Aorta (tissue), 5 donors: ENCODE measurements at regions not wholly inside any gene's neighbourhood (a gene's known extent, or its start where the extent isn't known, plus 50 kb on each side); places are given as distances from the start of the nearest gene placed in this dataset.

Experiments
- ATAC-seq: fragments of 200-7000 bp; cut with Tn5 transposase; one replicate; pipeline ENCODE4 v1.9.1; 2022; ENCODE audit warnings: moderate library complexity; ENCODE audit not compliant: low FRiP score
- DNase-seq, 2 donors: peaks; one replicate each; pipeline ENCODE4 v3.0.0-alpha.2; 2020
- H3K27ac ChIP-seq, 2 donors: one replicate each; pipeline ENCODE4 v1.5.1; 2013; ENCODE audit warnings: low read length in 2 of 2, mild to moderate bottlenecking in 2 of 2, moderate library complexity in 2 of 2, control low read depth in 1 of 2, inconsistent platforms in 1 of 2, low read depth in 1 of 2
- H3K27me3 ChIP-seq, 2 donors: one replicate each; pipeline ENCODE4 v1.6.1; 2013; ENCODE audit warnings: control low read depth in 1 of 2, low read length in 1 of 2, mild to moderate bottlenecking in 1 of 2, moderate library complexity in 1 of 2; ENCODE audit not compliant: insufficient read depth in 2 of 2, control insufficient read depth in 1 of 2
- H3K36me3 ChIP-seq, 2 donors: one replicate each; pipeline ENCODE4 v1.6.1; 2013; ENCODE audit warnings: control low read depth in 1 of 2, low read length in 1 of 2, mild to moderate bottlenecking in 1 of 2; ENCODE audit not compliant: insufficient read depth in 2 of 2, control insufficient read depth in 1 of 2
- H3K4me1 ChIP-seq, 2 donors: one replicate each; pipeline ENCODE4 v1.6.1; 2013; ENCODE audit warnings: low read length in 2 of 2, control low read depth in 1 of 2, mild to moderate bottlenecking in 1 of 2, moderate library complexity in 1 of 2; ENCODE audit not compliant: insufficient read depth in 2 of 2, control insufficient read depth in 1 of 2
- H3K4me3 ChIP-seq, 2 donors: one replicate each; pipeline ENCODE4 v1.5.1; 2013; ENCODE audit warnings: low read length in 2 of 2, control low read depth in 1 of 2, mild to moderate bottlenecking in 1 of 2
- H3K9me3 ChIP-seq: one replicate; pipeline ENCODE4 v1.6.1; 2013; ENCODE audit warnings: mild to moderate bottlenecking, low read length; ENCODE audit not compliant: control insufficient read depth
- WGBS, 2 donors: extraction: QIAGEN DNeasy Blood & Tissue Kit; methylation state at CpG; one replicate each; pipeline ENCODE4 v1.1.7; 2013; 5-methylcytosine and 5-hydroxymethylcytosine counted together
- intact Hi-C, 2 donors: fragments of 100-400 bp; cut with DNase I; formaldehyde crosslinking; loops; one replicate each; pipeline versions ENCODE4 v1.14.2 to v1.15.0; 2022
- donor health status: healthy with polysubstance abuse.
- donor health status: Bipolar disorder and iron deficiency.
- donor health status: DM: no; HTN: no; CAD: no.
- donor health status: DM: no; HTN: no; CAD: no.
- donor health status: DM: yes; HTN: yes; CAD: no.

DNA sequence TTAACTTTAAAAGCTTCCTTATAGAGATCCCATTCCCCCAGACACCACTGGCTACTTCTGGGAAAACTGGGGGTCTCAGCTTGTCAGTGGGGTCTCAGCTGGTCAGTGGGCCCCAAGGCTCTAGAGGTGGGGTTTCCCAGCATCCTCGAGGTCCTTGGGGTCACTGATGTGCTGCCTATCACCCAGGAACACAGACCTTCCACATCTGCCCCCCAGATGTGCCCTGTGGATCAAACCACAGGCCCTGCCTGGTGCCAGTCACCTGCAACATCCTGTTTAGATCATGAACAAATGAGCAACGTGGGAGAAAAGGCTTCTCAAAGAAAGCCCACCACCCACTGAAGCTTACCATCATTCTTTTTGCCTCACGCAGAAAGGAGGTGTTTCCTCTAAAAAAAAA is 165.6 kb upstream of the FSTL4 start:
- H3K4me3 ChIP-seq, result no peak overlapping the region
- H3K9me3 ChIP-seq, result no peaks in the 10 kb centered on the region
- no peak for ATAC-seq
- no peaks in the 10 kb centered on the region for H3K4me1 ChIP-seq
- no peak for DNase-seq
- intact Hi-C loops, result no loop called here
- H3K36me3 ChIP-seq, result no peaks in the 10 kb centered on the region
- no peaks in the 10 kb centered on the region for H3K27me3 ChIP-seq
- no peak overlapping the region for H3K27ac ChIP-seq
- WGBS, 2 donors, result 71% methylated on average over 3 of the region's 3 CpGs

DNA sequence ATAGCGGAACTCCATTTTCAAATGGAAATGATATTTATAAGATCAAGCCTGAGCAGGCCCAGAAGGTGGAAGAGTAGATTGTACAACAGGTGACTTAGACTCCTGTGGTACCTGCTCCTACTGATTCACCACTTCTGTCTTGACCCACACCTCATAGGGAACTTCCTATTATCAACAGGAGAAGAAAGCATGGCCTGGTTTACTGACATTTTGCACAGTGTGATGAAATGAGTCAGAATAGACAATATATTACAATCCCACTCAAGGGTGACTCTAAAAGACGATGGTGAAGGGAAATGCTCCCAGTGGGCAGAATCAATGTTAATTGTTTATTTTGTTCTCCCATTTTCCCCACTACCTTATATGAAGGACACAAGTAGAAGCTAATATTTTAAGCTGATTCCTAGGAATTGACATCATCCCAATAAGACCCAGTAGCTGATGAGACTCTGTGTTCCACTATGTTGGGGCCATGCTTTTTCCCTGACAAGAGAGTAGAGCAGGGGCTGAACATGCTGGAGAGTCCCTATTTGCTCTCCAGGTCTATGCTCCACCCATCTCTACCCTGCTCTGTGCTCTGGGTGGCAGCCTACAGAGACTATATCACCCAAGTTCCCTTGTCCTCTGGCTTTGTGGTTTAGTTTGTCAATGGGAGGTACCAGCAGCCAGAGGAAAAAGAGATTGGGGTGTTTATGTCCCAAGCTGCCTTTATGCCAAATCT is 163.4 kb upstream of the FSTL4 start:
- H3K4me1 ChIP-seq, result no peaks in the 10 kb centered on the region
- H3K27me3 ChIP-seq, result no peaks in the 10 kb centered on the region
- ATAC-seq, result no peak
- no peak overlapping the region for H3K4me3 ChIP-seq
- DNase-seq, result no peak
- H3K9me3 ChIP-seq, result no peaks in the 10 kb centered on the region
- WGBS, 2 donors, result 85 to 90% methylated on average over 2 of the region's 2 CpGs
- no peak overlapping the region for H3K27ac ChIP-seq
- no peaks in the 10 kb centered on the region for H3K36me3 ChIP-seq
- intact Hi-C loops, result no loop called here

DNA sequence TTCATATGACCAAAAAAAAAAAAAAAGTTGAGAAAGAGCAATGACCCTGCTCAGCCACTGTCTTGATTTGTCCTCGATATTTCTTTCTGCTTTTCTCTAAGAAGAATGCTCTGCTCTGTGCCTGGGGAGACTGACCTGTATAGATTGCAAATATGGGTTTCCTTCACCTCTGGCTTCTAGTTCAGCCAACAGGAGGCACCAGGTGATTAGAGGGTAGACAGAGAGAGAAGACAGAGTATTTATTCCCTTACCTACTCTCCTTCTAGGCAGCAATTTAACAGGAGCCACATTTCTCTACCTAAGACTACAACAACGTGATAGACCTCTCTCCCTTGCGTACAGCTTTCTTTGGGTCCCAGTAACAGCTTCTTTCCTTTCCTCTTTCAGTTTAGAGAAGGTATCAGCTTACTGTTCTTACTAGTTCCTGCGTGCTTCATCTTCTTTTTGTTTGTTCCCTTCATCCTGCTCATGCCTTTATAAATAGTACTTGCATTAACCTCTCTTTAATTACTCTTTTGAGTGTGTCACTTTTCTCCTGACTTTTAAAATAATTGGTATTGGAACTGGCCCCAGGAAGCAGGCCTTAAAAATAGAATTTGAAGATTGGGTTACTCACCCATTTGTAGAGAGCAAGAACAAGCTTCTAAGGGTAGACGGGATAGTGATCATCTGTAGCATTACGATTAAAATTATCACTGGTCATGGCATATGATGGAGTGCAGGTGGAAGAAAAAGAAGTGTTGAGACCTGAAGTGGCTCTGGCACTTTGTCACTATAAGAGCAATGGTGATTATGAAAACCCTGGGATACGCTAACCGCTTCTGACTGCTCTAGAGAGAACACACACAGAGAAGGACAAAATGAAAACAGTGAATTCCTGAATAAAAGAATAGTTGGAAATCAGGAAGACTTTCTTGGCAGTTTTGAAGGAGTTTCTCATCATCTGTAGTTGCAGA is 161.2 kb upstream of the FSTL4 start:
- DNase-seq (no peak), ATAC-seq (no peak)
- no peak overlapping the region for H3K4me3 ChIP-seq
- H3K27me3 ChIP-seq, result no peaks in the 10 kb centered on the region
- no peaks in the 10 kb centered on the region for H3K9me3 ChIP-seq
- WGBS, 2 donors, result 84 to 85% methylated on average over 8 of the region's 8 CpGs
- intact Hi-C loops, result no loop called here
- no peak overlapping the region for H3K27ac ChIP-seq
- H3K36me3 ChIP-seq, result no peaks in the 10 kb centered on the region
- H3K4me1 ChIP-seq, result no peaks in the 10 kb centered on the region

DNA sequence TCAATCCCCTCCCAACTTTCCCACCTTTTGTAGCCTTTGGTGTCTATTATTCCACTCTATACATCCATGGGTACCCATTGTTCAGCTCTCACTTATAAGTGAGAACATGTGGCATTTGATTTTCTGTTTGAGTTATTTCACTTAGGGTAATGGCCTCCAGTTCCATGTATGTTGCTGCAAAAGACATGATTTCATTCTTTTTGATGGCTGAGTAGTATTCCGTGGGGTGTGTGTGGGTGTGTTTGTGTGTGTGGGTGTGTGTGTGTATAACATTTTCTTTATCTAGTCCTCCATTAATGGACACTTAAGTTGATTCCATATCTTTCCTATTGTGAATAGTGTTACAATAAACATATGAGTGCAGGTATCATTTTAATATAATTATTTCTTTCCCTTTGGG is 157.5 kb upstream of the FSTL4 start:
- no peak overlapping the region for H3K4me3 ChIP-seq
- H3K9me3 ChIP-seq, result no peaks in the 10 kb centered on the region
- H3K27ac ChIP-seq, result no peak overlapping the region
- WGBS, 2 donors, result 86 to 91% methylated on average over 1 of the region's 1 CpG
- DNase-seq, result no peak
- H3K4me1 ChIP-seq, result no peaks in the 10 kb centered on the region
- ATAC-seq, result no peak
- intact Hi-C loops, result no loop called here
- H3K36me3 ChIP-seq, result no peaks in the 10 kb centered on the region
- H3K27me3 ChIP-seq, result no peaks in the 10 kb centered on the region

DNA sequence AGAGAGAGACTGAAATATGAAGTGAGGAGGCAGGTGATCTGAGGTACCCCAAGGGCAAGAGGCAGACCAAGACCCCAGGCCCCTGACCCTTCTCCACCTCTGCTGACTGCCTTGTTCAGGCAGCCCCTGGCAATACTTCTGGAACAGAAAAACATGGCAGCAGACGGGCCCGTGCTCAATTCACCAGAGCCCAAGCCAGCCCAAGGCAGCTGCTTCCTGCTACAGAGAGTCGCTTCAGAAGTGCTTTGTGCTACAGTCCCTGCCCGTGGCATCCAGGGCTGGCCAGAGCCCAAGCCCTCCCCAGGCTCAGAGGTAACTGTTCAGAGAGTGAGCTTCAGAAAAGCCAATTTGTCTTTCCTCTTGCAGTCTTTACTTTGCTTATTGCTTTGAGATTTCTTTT is 151.4 kb upstream of the FSTL4 start:
- WGBS, 2 donors, result 38 to 43% methylated on average over 4 of the region's 4 CpGs
- DNase-seq (no peak), ATAC-seq (no peak)
- H3K9me3 ChIP-seq, result no peaks in the 10 kb centered on the region
- no peak overlapping the region for H3K27ac ChIP-seq
- no peak overlapping the region for H3K4me3 ChIP-seq
- intact Hi-C loops, result no loop called here
- H3K27me3 ChIP-seq, result peaks cover 0 to 3% of the 10 kb centered on the region in 2 donors
- H3K4me1 ChIP-seq, result no peaks in the 10 kb centered on the region
- no peaks in the 10 kb centered on the region for H3K36me3 ChIP-seq

DNA sequence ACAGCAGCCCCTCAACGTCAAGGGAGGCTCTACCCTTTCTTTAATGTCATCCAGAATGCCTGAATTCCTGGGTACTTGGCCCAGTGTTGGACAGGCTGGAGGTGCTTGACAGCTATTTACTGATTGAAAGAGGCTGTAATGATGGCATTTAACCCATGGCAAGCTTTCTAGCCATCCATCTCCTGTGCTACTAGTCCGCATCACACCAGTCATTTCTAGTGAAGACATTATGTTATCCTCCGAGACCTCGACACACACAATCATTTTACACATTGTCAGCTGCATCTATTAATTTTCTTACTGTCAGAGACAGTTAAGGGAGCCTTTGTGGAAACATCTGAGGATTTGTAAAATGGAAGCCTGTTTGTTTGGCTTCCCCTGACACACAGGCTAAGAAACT is 149.3 kb upstream of the FSTL4 start:
- Histone ChIP-seq H3K4me1 (no peaks in the 10 kb centered on the region), H3K27ac (no peak overlapping the region), H3K27me3 (peaks cover 0 to 3% of the 10 kb centered on the region in 2 donors), H3K36me3 (no peaks in the 10 kb centered on the region), H3K9me3 (no peaks in the 10 kb centered on the region), H3K4me3 (no peak overlapping the region)
- intact Hi-C loops, result no loop called here
- WGBS, 2 donors, result 77 to 81% methylated on average over 4 of the region's 4 CpGs
- DNase-seq, result no peak
- ATAC-seq, result no peak

DNA sequence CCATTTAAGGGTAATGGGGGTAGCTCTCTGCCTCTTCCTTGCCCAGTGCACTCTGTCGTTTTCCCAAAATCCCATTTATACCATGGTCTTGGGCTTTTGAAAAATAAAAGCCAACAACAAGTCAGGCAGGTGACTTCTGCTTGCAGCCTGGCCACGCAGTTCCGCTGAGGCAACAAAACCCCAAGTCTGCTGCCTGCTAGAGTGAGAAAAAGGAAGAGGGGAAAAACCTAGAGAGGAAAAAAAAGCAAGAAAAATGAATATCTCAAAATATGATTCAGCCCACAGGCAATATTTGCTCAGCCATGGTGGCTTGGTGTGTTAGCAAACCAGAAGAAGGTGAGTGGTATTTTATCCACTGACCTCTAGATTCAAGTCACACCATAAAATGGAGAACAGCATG is 148.2 kb upstream of the FSTL4 start:
- H3K9me3 ChIP-seq, result no peaks in the 10 kb centered on the region
- DNase-seq (no peak), ATAC-seq (no peak)
- intact Hi-C loops, result no loop called here
- WGBS, 2 donors, result 96 to 98% methylated on average over 3 of the region's 3 CpGs
- H3K4me3 ChIP-seq, result no peak overlapping the region
- H3K27me3 ChIP-seq, result peaks cover 0 to 3% of the 10 kb centered on the region in 2 donors
- no peaks in the 10 kb centered on the region for H3K36me3 ChIP-seq
- no peak overlapping the region for H3K27ac ChIP-seq
- no peaks in the 10 kb centered on the region for H3K4me1 ChIP-seq

DNA sequence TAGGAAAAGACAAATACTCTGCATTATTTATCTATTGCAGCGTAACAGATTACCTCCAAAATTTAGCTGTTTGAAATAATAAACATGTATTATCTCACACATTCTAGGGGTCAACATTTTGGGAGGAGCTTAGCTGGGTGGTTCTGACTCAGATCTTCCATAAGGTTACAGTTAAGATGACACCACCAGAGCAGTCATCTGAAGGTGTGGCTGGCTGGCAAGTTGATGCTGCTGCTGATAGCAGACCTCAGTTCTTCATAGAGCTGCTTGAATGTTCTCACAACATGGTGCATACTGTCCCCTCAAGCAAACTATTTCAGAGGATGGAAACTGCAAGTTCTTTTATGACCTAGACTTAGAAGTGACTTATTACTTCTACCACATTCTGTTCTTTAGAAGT is 146.3 kb upstream of the FSTL4 start:
- 95 to 98% methylated on average over 1 of the region's 1 CpG for WGBS, 2 donors
- Histone ChIP-seq H3K4me1 (no peaks in the 10 kb centered on the region), H3K27ac (no peak overlapping the region), H3K36me3 (no peaks in the 10 kb centered on the region), H3K27me3 (peaks cover 0 to 3% of the 10 kb centered on the region in 2 donors), H3K4me3 (no peak overlapping the region), H3K9me3 (no peaks in the 10 kb centered on the region)
- DNase-seq (no peak), ATAC-seq (no peak)
- intact Hi-C loops, result loop anchor here (5.0 to 10.0 kb wide), 2 partner anchors 106 to 109 kb away; no protein-coding TSS in a partner anchor
